ENCODE measurements at regions not wholly inside any gene's neighbourhood (a gene's known extent, or its start where the extent isn't known, plus 50 kb on each side); places are given as distances from the start of the nearest gene placed in this dataset.

DNA sequence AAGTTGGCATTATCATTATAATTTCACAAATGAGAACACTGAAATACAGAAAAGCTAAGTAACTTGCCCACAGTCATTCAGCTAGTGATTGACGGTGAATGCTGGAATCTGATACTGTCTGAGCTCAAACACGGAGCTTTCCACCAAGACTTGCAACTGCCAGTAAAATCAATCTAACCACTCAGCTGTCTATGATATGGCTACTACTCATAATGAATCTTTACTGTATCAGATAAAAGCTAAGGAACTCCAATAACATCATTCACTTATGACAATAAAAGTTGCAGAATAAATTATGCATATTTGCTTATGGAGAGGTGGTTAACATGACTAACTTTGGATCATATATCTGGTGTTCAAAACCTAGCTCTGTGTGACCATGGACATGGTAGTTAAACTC is 279.4 kb upstream of the NXPH2 start:
- TF ChIP-seq, protein P1, sequence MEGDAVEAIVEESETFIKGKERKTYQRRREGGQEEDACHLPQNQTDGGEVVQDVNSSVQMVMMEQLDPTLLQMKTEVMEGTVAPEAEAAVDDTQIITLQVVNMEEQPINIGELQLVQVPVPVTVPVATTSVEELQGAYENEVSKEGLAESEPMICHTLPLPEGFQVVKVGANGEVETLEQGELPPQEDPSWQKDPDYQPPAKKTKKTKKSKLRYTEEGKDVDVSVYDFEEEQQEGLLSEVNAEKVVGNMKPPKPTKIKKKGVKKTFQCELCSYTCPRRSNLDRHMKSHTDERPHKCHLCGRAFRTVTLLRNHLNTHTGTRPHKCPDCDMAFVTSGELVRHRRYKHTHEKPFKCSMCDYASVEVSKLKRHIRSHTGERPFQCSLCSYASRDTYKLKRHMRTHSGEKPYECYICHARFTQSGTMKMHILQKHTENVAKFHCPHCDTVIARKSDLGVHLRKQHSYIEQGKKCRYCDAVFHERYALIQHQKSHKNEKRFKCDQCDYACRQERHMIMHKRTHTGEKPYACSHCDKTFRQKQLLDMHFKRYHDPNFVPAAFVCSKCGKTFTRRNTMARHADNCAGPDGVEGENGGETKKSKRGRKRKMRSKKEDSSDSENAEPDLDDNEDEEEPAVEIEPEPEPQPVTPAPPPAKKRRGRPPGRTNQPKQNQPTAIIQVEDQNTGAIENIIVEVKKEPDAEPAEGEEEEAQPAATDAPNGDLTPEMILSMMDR (IDR thresholded peaks at IDR 0.05), result no peak
- TF ChIP-seq ZFX (IDR thresholded peaks at IDR 0.05; ENCODE audit: borderline replicate concordance), result no peak

Measured in 22Rv1 (cell line).